Activated CD4-positive, alpha-beta T cell treated with anti-CD3 and anti-CD28 coated beads, Interleukin-2, amount 50 U/mL, for 16 hours (primary cell): ENCODE measurements at regions not wholly inside any gene's neighbourhood (a gene's known extent, or its start where the extent isn't known, plus 50 kb on each side); places are given as distances from the start of the nearest gene placed in this dataset.

Experiments used
- DNase-seq: peaks from one replicate; pipeline ENCODE4 v3.0.0-alpha.2; 2020

DNA sequence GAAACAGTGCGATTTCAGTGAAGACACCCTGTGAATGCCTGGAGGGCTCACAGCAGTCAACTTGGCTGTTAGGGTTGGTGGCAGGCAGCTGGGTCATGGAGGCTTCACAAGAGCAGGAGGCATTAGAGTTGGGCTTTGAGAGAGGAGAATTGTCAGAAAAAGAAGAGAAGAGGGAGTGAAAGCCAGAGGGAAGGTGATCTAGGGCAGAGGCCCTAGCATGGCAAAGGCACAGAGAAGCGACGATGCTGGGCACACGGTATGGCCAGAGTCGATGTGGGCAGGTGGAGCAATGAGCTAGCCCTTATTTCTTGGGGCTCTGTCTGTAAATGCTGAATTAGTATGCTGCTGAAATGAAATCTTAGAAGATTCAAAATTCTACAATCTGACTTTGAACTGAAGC is 52.6 kb upstream of the OLFM4 start:
- DNase-seq = no peak

- DNase-seq = no peak
Measured at GRCh38 chr13:52975161-52975560, 53.5 kb upstream of the OLFM4 start.

- DNase-seq = no peak
Measured at GRCh38 chr13:52974711-52975110, 53.9 kb upstream of the OLFM4 start.

DNA sequence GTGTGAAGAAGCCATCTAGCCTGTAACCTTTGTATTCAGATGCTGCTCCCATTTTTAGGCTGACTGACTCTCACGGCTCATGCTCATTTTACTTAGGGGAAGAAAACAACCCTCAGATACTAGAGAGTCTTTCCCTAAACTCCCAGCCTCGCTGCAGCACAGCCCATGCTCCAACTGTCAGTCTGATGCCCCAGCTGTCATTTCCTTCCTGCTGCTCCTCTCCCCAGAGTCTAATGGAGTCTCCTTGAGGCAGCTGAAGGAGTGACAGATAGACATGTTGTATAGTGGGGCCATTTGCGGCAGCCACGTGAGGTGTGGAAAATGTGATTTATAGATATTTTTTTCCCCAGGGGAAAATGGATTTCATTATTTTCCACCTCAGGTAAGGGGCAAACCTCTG is 59.2 kb upstream of the OLFM4 start:
- DNase-seq = no peak

GRCh38 chr13:52968074-52968700 is 60.4 kb upstream of the OLFM4 start:
- DNase-seq = peak; percentile 80

GRCh38 chr13:52961987-52962386 is 66.6 kb upstream of the OLFM4 start:
- no peak for DNase-seq

DNA sequence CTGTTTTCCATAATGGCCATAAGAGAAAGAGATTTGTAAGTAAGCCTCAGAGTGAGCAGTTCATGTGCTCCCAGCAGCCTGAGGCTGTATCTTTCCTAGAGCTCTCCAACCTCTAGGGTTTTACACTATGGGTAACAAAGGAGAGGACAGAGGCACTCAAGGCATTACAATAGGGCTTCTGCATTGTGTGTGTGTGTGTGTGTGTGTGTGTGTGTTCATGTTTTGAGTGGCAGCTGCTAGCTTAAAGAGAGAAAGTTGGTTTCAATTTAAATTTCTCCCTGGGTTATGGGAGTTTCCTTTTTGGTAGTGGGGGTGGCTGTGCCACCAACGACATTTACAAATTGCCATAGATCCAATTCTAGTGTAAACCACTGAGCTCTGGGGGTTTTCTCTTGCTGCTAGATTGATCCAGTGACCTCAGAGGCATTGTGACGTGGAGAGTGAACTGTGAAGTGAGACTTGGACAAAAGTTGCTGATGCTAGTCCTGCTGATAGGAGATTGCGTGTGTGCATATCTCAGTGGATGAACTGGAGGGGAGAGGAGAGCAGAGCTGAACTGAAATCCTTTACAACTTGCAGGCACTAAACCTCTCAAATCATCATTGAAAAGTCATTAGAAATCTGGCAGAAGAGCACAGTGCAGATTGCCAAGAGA is 67.2 kb upstream of the OLFM4 start:
- no peak for DNase-seq

GRCh38 chr13:52955472-52955874 is 73.1 kb upstream of the OLFM4 start:
- no peak for DNase-seq

GRCh38 chr13:52954838-52955237 is 73.8 kb upstream of the OLFM4 start:
- no peak for DNase-seq

- no peak for DNase-seq
Measured at GRCh38 chr13:52950436-52950956, 78.1 kb upstream of the OLFM4 start.

DNA sequence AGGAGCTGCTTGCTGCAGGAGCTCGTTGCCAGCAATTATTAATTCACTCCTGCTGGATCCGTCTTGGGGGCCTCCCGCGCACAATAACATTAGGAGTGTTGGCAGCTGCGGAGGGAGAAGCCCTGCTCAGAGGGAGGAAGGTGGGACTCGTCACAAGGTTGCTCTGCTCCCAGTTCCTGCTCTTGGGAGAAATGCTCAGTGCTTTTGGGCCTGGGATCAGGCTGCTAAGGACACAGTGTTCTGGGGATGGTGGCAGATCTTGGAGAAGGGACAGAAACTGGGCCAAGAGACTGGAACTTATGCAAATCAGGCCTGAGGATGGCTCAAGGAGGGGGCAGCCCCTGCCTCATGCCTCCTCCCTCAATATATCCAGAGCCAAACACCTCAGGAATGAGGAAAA is 78.9 kb upstream of the OLFM4 start:
- DNase-seq = no peak

DNA sequence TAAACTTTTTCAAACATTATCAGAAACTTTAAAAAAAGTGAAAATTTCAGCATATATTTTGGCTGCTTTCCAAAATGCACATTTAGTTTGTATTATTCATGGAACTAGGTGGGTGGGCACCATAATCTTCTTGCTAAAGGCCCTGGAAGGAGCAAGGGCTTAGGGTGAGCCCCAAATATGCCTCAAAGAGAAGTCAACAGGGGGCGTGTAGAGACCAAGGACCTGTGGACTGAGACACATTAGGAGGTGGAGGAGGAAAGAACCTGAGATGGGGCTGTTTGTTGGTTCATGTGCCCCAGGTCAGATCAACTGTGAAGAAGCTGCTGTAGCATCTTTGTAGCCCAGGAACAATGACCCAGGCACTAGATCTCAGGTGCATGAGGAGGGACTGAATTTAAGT is 79.6 kb upstream of the OLFM4 start:
- no peak for DNase-seq

DNA sequence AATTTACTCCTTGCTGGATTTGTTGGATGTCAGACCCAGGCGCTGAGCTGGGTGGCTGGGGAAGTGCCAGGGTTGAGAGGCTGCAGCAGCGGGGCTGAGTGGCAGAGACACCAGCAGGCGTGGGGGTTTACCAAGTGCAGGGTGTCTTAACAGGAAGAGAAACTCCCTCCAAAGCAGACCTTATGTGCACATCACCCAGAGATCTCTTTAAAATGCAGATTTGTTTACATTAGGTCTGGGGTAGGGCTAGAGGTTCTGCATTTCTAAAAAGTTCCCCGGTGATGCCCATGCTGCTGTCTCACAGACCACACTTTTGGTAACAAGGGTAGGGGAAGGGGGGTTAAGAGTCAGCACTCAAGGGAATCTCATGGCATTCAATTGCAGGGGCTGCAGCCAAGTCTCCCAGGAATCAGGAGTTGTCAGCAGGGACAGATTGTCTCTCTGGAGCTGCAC is 80.7 kb upstream of the OLFM4 start:
- no peak for DNase-seq

GRCh38 chr13:52945348-52945747 is 83.3 kb upstream of the OLFM4 start:
- no peak for DNase-seq

- DNase-seq = no peak
Measured at GRCh38 chr13:52944697-52945096, 83.9 kb upstream of the OLFM4 start.

GRCh38 chr13:52938065-52938464 is 89.6 kb upstream of the PCDH8 start:
- no peak for DNase-seq

DNA sequence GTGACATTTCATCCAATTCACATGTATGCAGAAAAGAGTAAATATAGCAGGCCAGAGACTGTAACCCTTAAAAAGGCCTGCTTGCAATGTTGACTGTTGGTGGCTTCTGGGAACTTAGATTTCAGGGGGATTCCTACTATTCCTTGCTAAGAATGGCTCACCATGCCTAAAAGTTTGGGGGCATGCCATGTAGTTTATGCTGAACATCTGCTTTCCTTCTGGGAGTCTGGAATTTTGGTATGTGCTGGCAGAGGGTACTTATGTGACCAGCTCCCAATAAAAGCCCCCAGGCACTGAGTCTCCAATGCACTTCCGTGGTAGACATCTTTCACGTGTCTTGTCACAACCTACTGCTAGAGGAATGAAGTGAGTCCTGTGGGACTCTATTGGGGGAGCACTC is 88.4 kb upstream of the PCDH8 start:
- DNase-seq = no peak

DNA sequence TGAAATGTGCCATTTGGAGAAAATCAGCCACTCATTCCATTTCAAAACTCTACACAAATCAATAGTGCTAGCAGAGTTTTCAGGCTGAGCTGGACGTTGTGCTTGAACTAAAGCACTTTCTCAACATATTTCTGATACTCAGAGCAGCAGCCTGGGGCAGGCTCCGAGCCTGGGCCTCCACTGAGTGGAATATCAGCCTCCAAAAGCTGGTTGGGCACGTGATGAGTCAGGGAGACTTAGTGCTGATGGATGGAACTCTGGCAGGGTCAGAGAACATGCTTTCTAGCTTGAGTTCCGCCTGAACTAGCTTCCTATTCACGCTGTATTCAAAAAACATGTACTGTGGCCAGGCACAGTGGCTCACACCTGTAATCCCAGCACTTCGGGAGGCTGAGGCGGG is 85.8 kb upstream of the PCDH8 start:
- no peak for DNase-seq

GRCh38 chr13:52933547-52934210 is 85.2 kb upstream of the PCDH8 start:
- DNase-seq = no peak

DNA sequence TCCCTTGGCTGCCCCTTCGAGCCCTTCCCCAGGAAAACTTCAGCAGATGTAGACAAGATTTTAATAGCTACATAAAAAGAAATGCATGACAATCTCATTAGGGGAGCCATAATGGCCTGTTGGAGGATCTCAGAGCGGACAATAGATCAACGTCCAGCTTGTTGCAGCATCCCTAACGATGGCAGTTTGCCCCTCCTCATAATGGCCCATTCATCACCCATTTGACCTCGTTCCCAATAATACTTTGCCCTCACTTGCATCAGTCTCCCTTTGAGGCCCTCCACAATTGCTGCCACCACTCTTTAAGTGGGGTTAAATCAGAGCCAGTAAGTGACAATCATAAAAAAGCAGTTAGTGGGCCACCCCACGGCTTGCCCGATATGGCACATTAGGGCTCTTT is 84.7 kb upstream of the PCDH8 start:
- no peak for DNase-seq

- DNase-seq = no peak
Measured at GRCh38 chr13:52932649-52933048, 84.2 kb upstream of the PCDH8 start.

DNA sequence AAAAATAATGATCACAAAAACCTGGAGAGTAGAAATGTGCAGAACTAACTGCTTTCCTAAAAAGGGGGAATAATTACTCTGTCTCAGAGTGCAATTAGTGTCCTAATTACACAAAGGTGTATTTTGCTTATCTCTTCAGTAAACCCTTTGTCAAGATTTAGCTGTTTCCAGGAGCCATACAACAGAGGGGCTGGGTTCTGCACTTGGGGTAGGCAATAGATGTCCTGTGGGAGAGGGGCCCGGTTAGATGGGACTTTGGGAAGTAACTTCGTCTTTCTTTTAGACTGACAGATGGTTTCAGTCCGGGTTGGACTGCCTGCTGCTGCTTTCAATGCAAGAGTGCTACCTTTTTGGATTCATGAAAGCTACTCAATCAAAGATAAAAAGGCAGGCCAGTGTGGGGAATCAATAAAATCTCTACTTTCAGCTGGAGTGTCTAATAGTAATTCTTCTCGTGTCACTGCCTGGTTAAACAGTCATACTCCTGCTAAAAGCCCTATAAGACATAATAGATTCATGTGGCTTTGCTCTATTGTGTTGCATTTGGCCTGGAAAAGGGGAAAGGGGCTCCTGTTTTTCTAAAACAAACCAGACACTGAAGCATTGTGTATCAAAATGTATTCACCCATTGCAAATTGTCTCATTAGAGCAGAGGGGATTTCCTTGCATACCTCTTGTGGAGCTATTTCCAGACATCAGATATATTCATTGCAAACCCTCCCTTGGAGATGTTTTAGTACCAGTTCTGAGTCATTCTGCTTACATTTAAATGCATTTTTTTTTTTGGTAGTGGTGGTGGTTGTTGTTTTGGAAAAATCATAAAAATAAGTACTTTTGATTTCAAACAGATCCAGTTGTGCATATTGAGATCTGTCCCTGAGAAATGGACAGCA is 83.3 kb upstream of the PCDH8 start:
- DNase-seq = no peak

- no peak for DNase-seq
Measured at GRCh38 chr13:52931131-52931530, 82.7 kb upstream of the PCDH8 start.
